ENCODE measurements at regions not wholly inside any gene's neighbourhood (a gene's known extent, or its start where the extent isn't known, plus 50 kb on each side); places are given as distances from the start of the nearest gene placed in this dataset.

DNA sequence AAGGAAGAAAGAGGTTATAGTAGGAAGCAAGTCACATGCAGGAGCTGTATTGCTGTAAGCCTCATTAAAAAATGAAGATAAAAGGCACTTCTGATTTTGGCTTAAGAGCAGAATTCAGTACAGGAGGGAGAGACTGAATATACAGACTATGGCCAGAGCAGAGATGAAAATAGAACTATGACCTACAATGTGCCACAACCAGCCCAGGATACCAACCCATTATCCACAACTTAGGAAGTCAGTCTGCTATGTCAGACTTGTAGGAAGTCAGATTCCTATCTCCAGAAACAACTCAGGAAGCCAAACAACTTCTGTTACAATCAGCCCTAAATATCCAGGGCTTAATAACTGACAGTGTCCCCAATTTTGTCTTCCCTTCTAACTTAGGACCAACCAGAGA is 156.2 kb upstream of the ANKH start:
- DNase-seq, result no peak
- no TSS peak for BruUV-seq (replicated peaks)
- no peaks in the 10 kb centered on the region for H3K9me3 Mint-ChIP-seq (ENCODE audit: low read depth, unreplicated experiment)
- no peaks in the 10 kb centered on the region for H3K36me3 Mint-ChIP-seq (ENCODE audit: insufficient read depth, unreplicated experiment)
- TF ChIP-seq, protein P1, sequence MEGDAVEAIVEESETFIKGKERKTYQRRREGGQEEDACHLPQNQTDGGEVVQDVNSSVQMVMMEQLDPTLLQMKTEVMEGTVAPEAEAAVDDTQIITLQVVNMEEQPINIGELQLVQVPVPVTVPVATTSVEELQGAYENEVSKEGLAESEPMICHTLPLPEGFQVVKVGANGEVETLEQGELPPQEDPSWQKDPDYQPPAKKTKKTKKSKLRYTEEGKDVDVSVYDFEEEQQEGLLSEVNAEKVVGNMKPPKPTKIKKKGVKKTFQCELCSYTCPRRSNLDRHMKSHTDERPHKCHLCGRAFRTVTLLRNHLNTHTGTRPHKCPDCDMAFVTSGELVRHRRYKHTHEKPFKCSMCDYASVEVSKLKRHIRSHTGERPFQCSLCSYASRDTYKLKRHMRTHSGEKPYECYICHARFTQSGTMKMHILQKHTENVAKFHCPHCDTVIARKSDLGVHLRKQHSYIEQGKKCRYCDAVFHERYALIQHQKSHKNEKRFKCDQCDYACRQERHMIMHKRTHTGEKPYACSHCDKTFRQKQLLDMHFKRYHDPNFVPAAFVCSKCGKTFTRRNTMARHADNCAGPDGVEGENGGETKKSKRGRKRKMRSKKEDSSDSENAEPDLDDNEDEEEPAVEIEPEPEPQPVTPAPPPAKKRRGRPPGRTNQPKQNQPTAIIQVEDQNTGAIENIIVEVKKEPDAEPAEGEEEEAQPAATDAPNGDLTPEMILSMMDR (IDR thresholded peaks at IDR 0.05; ENCODE audit: unreplicated experiment), result no peak
- no peak overlapping the region for H3K4me3 Mint-ChIP-seq (ENCODE audit: low read depth, unreplicated experiment)
- no peaks in the 10 kb centered on the region for H3K4me1 Mint-ChIP-seq (ENCODE audit: low read depth, unreplicated experiment)
- no peak overlapping the region for H3K27ac Mint-ChIP-seq (ENCODE audit: unreplicated experiment)
- intact Hi-C loops (cut with micrococcal nuclease; ENCODE audit: unreplicated experiment), result no loop called here
- H3K27me3 Mint-ChIP-seq (ENCODE audit: unreplicated experiment), result peaks cover 50% of the 10 kb centered on the region
- CTCF ChIA-PET, result no interaction called here

DNA sequence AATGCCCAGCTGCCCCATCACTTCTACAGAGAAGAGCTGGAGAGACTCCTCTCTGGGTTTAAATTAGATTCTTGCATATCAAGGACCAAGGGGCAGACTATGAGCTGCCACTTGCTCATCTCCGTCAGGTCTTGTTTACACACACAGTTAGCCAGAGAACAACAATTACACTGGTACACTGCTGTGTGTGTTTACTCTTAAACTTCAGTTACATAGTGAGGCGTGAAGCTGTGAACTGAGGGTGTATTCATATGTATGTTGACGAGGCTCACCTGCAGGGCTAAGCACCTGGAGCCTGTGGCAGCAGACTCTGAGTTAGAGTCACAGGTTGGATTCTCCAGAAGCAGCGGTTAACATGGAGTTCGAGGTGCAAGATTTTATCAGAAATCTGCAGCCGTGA is 155.4 kb upstream of the ANKH start:
- CTCF ChIA-PET, result no interaction called here
- intact Hi-C loops (cut with micrococcal nuclease; ENCODE audit: unreplicated experiment), result no loop called here
- no peaks in the 10 kb centered on the region for H3K36me3 Mint-ChIP-seq (ENCODE audit: insufficient read depth, unreplicated experiment)
- H3K27ac Mint-ChIP-seq (ENCODE audit: unreplicated experiment), result no peak overlapping the region
- no peak overlapping the region for H3K4me3 Mint-ChIP-seq (ENCODE audit: low read depth, unreplicated experiment)
- peaks cover 50% of the 10 kb centered on the region for H3K27me3 Mint-ChIP-seq (ENCODE audit: unreplicated experiment)
- DNase-seq, result no peak
- no peaks in the 10 kb centered on the region for H3K4me1 Mint-ChIP-seq (ENCODE audit: low read depth, unreplicated experiment)
- TF ChIP-seq, protein P1 (IDR thresholded peaks at IDR 0.05; ENCODE audit: unreplicated experiment), result no peak
- no peaks in the 10 kb centered on the region for H3K9me3 Mint-ChIP-seq (ENCODE audit: low read depth, unreplicated experiment)
- BruUV-seq (replicated peaks), result no TSS peak

DNA sequence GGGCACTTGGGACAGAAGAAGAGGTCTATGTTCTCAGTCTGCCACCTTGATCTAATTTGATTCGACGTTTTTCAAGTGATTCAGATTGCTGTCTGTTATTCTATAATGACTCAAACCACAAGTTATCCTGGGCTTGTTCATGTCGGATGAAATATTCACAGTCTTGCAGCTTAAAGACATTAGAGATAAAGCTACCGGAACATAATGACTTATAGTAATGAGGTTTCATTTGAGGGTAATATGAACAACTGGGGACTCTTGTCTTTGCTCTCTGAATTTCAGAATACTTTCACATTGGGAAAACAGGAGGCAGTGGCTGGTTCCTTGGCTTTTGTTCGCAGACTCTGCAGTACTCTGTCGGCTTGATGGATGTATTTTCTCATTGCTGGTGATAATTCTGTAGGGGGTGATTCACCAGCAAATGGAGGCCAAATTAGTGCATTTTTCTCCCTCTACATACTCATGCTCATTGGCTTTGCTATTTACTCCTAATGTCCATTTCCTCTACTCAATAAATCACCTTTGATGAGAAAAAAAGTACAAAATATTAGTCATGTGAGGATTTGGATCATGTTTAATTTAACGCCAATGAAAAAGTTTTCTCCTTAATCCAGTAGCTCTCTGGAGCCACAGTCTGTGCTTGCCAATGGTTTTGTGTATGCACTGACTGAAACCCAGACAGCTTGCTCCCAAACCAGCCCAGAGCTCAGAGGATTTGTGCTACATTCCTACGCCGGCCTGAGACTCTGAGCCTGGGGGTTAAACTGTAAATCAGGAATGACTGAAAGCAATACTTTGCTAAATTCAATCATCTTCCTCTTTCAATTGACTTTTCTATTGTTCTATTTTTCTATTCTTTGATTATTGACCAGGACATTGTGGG is 154.7 kb upstream of the ANKH start:
- DNase-seq, result no peak
- intact Hi-C loops (cut with micrococcal nuclease; ENCODE audit: unreplicated experiment), result no loop called here
- no peaks in the 10 kb centered on the region for H3K4me1 Mint-ChIP-seq (ENCODE audit: low read depth, unreplicated experiment)
- no TSS peak for BruUV-seq (replicated peaks)
- H3K27ac Mint-ChIP-seq (ENCODE audit: unreplicated experiment), result no peak overlapping the region
- no peaks in the 10 kb centered on the region for H3K9me3 Mint-ChIP-seq (ENCODE audit: low read depth, unreplicated experiment)
- TF ChIP-seq, protein P1 (IDR thresholded peaks at IDR 0.05; ENCODE audit: unreplicated experiment), result no peak
- H3K27me3 Mint-ChIP-seq (ENCODE audit: unreplicated experiment), result peaks cover 50% of the 10 kb centered on the region
- H3K4me3 Mint-ChIP-seq (ENCODE audit: low read depth, unreplicated experiment), result no peak overlapping the region
- CTCF ChIA-PET, result no interaction called here
- no peaks in the 10 kb centered on the region for H3K36me3 Mint-ChIP-seq (ENCODE audit: insufficient read depth, unreplicated experiment)

DNA sequence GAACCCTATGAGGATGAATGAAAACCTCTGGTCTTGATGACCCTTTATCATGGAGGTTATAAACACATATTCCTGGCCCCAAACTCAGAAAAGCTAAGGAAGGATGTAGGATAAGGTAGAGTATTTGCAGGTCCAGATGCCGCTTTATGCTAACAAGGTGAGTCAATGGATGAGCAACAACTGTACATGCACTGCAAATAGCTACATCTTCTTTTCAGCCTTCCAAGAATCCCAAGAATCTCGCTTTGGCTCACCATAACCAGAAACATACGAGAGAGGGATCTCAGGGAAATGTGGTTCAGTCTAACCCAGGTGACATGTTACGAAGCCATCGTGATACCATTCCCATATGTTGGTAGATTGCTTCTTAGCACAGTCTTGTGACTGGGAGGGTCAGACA is 152.3 kb upstream of the ANKH start:
- Mint-ChIP-seq H3K36me3 (ENCODE audit: insufficient read depth, unreplicated experiment) (no peaks in the 10 kb centered on the region), H3K4me1 (ENCODE audit: low read depth, unreplicated experiment) (no peaks in the 10 kb centered on the region), H3K27ac (ENCODE audit: unreplicated experiment) (no peak overlapping the region), H3K9me3 (ENCODE audit: low read depth, unreplicated experiment) (no peaks in the 10 kb centered on the region), H3K4me3 (ENCODE audit: low read depth, unreplicated experiment) (no peak overlapping the region), H3K27me3 (ENCODE audit: unreplicated experiment) (peaks cover 36% of the 10 kb centered on the region)
- CTCF ChIA-PET, result no interaction called here
- intact Hi-C loops (cut with micrococcal nuclease; ENCODE audit: unreplicated experiment), result no loop called here
- DNase-seq, result no peak
- no TSS peak for BruUV-seq (replicated peaks)
- TF ChIP-seq, protein P1 (IDR thresholded peaks at IDR 0.05; ENCODE audit: unreplicated experiment), result no peak

Data from Calu3 (cell line).